K562 (cell line): ENCODE measurements at regions not wholly inside any gene's neighbourhood (a gene's known extent, or its start where the extent isn't known, plus 50 kb on each side); places are given as distances from the start of the nearest gene placed in this dataset.

Source experiments
- ATAC-seq: fragments of 200-7000 bp; cut with Tn5 transposase; 3 replicates; pipeline ENCODE4 v1.9.1; 2020; ENCODE audit warnings: moderate library complexity
- BruUV-seq: library from RNA; stranded (reverse); fragments of 400-500 nt; replicated peaks from 2 replicates; lab custom pipeline; 2021; lab: Mats Ljungman, UMichigan
- CTCF ChIA-PET: fragments of 300-600 bp; formaldehyde crosslinking; extraction: SDS; loops from one replicate; lab custom pipeline; 2021; ENCODE audit warnings: low intra/inter-chr PET ratio; lab: Yijun Ruan, JAX
- POLR2A ChIA-PET: fragments of 300-600, 350-650 bp; sonication (Branson Sonifier 250); formaldehyde crosslinking; extraction: SDS; loops from one replicate; lab custom pipeline; 2021; ENCODE audit warnings: antibody characterized with exemption, inconsistent platforms; lab: Yijun Ruan, JAX
- DNase-seq, 4 experiments: peaks; one replicate each; pipeline versions ENCODE4 v3.0.0 to v3.0.0-alpha.2; 2011 to 2018; ENCODE audit warnings: low spot score in 3 of 4, mixed read lengths in 3 of 4; ENCODE audit errors: extremely low read depth in 1 of 4
- FAIRE-seq: peaks from 2 replicates; lab custom pipeline; 2011; peaks lifted over from hg19 to GRCh38; lab: Jason Lieb, UNC
- H2AFZ ChIP-seq: 2 replicates; pipeline ENCODE4 v1.6.0; 2011; ENCODE audit warnings: low read depth, low read length, control low read depth, inconsistent platforms
- H3K27ac ChIP-seq: fragments of 200-600 bp; 3 replicates; pipeline ENCODE4 v1.8.0; 2011; ENCODE audit warnings: low read depth, mild to moderate bottlenecking, control low read depth, inconsistent platforms, low read length, moderate library complexity, mixed read lengths; ENCODE audit errors: extremely low read depth
- H3K27me3 ChIP-seq, 2 experiments: fragments of 300-600 bp in 1 of 2; 2 replicates in 1 of 2; 3 replicates in 1 of 2; pipeline versions ENCODE4 v1.6.0 to v1.8.0; 2011; ENCODE audit warnings: inconsistent platforms in 2 of 2, low read length in 2 of 2, mild to moderate bottlenecking in 1 of 2, mixed read lengths in 1 of 2, moderate library complexity in 1 of 2; ENCODE audit not compliant: control insufficient read depth in 2 of 2, insufficient read depth in 2 of 2
- H3K36me3 ChIP-seq: fragments of 300-600 bp; 3 replicates; pipeline ENCODE4 v1.8.0; 2011; ENCODE audit warnings: mild to moderate bottlenecking, low read length, inconsistent platforms; ENCODE audit not compliant: control insufficient read depth, insufficient read depth
- H3K4me1 ChIP-seq, 2 experiments: fragments of 200-600 bp in 1 of 2; replicated peaks in 1 of 2; 2 replicates in 1 of 2; 3 replicates in 1 of 2; pipeline versions ENCODE4 v1.5.1 to v1.8.0; 2011; ENCODE audit warnings: inconsistent platforms in 2 of 2, low read length in 2 of 2, mild to moderate bottlenecking in 1 of 2, mixed read lengths in 1 of 2, moderate library complexity in 1 of 2; ENCODE audit not compliant: control insufficient read depth in 2 of 2, insufficient read depth in 2 of 2
- H3K4me2 ChIP-seq: 2 replicates; pipeline ENCODE4 v1.6.1; 2011; ENCODE audit warnings: low read length, control low read depth, inconsistent platforms, mixed read lengths; ENCODE audit not compliant: insufficient read depth
- H3K4me3 ChIP-seq: fragments of 200-600 bp; sonication (generic), shearing (Covaris generic); 2 replicates; pipeline ENCODE4 v1.5.1; 2016; ENCODE audit warnings: control low read depth, inconsistent platforms
- H3K79me2 ChIP-seq: fragments of 200-600 bp; 3 replicates; pipeline ENCODE4 v1.8.0; 2011; ENCODE audit warnings: low read length, inconsistent platforms; ENCODE audit not compliant: control insufficient read depth, insufficient read depth
- H3K9ac ChIP-seq, 2 experiments: 2 replicates each; pipeline versions ENCODE4 v1.6.0 to v1.6.1; 2011; ENCODE audit warnings: low read depth in 2 of 2, low read length in 2 of 2, control low read depth in 1 of 2, inconsistent platforms in 1 of 2, mild to moderate bottlenecking in 1 of 2, mixed read lengths in 1 of 2; ENCODE audit not compliant: insufficient read depth in 1 of 2
- H3K9me1 ChIP-seq: one replicate; pipeline ENCODE4 v1.6.0; 2011; ENCODE audit warnings: inconsistent platforms, mild to moderate bottlenecking, low read length, moderate library complexity; ENCODE audit not compliant: control insufficient read depth, insufficient read depth
- H3K9me3 ChIP-seq: replicated peaks from 2 replicates; pipeline ENCODE4 v1.5.1; 2011; ENCODE audit warnings: low read depth, low read length, inconsistent platforms; ENCODE audit not compliant: control insufficient read depth, insufficient read depth
- H4K20me1 ChIP-seq: replicated peaks from 2 replicates; pipeline ENCODE4 v1.6.1; 2011; ENCODE audit warnings: low read length, inconsistent platforms, mixed read lengths; ENCODE audit not compliant: control insufficient read depth, insufficient read depth
- KDM1A ChIP-seq, 2 experiments: fragments of 450-650 bp; IDR thresholded peaks; 2 replicates each; pipeline ENCODE4 v1.6.1; 2016; ENCODE audit warnings: mild to moderate bottlenecking in 2 of 2
- MAFG ChIP-seq: fragments of 450-650 bp; conservative IDR thresholded peaks from 2 replicates; pipeline ENCODE4 v1.6.1; 2016; ENCODE audit warnings: missing genetic modification characterization, missing compliant biosample characterization
- NFIC ChIP-seq: fragments of 450-650 bp; IDR thresholded peaks from 2 replicates; pipeline ENCODE4 v1.6.1; 2017; ENCODE audit warnings: mild to moderate bottlenecking, inconsistent platforms
- THAP12 ChIP-seq: fragments of 250-450 bp; sonication (Bioruptor Pico); IDR thresholded peaks from 2 replicates; pipeline ENCODE4 v1.9.0; 2021; ENCODE audit warnings: mild to moderate bottlenecking, inconsistent platforms
- ZNF316 ChIP-seq: fragments of 450-650 bp; IDR thresholded peaks from 2 replicates; pipeline ENCODE4 v1.6.1; 2016
- WGBS: fragments of 100-300 bp; shearing (Covaris generic); methylation state at CpG from one replicate; pipeline ENCODE4 v1.1.6; 2016; ENCODE audit warnings: low coverage, mixed read lengths; ENCODE audit not compliant: insufficient coverage; ENCODE audit errors: missing lambda C conversion rate; 5-methylcytosine and 5-hydroxymethylcytosine counted together
- in situ Hi-C: fragments of 300-500 bp; cut with MboI; formaldehyde crosslinking; loops from 4 replicates; pipeline ENCODE4 v1.15.0; 2018; ENCODE audit warnings: inconsistent platforms, mixed read lengths
- intact Hi-C: fragments of 100-400 bp; cut with micrococcal nuclease; formaldehyde crosslinking; loops from 2 replicates; pipeline ENCODE4 v1.14.2; 2022
- TF ChIP-seq, protein P1 (sequence below): fragments of 250-450 bp; sonication (Bioruptor Pico); IDR thresholded peaks from 2 replicates; pipeline ENCODE4 v1.8.0; 2021; ENCODE audit warnings: moderate library complexity, mild to moderate bottlenecking, inconsistent platforms
- TF ChIP-seq, protein P2 (sequence below): fragments of 450-650 bp; IDR thresholded peaks from 2 replicates; pipeline ENCODE4 v1.6.1; 2018; ENCODE audit not compliant: partially characterized antibody

GRCh38 chr21:14285147-14285761, 69.3 kb downstream of the RBM11 start:
- ChIA-PET CTCF (no interaction called here), POLR2A (interaction anchor here (1.7 kb wide), 1 partner anchor 9 kb away, joined by 4 read pairs; no protein-coding TSS in a partner anchor)
- TF ChIP-seq KDM1A (IDR thresholded peaks at IDR 0.05) (no peak), MAFG (tag) (peak; percentile 19; the same call in 1 of the 2 replicates), ZNF316 (peak; percentile 28; the same call in 1 of the 2 replicates)
- no peak for DNase-seq
- H3K36me3 ChIP-seq = no peaks in the 10 kb centered on the region
- H3K27ac ChIP-seq = no peak overlapping the region
- no peak for FAIRE-seq
- no TSS peak for BruUV-seq
- ATAC-seq = no peak
- no peaks in the 10 kb centered on the region for H3K9me1 ChIP-seq
- intact Hi-C loops = no loop called here
- no peaks in the 10 kb centered on the region for H3K9me3 ChIP-seq
- peaks cover 0 to 3% of the 10 kb centered on the region in 2 experiments; a peak in 3 of 5 replicates for H3K4me1 ChIP-seq
- H3K4me2 ChIP-seq = no peak overlapping the region
- H2AFZ ChIP-seq = no peak overlapping the region
- no peaks in the 10 kb centered on the region for H3K27me3 ChIP-seq
- no peaks in the 10 kb centered on the region for H3K79me2 ChIP-seq
- H4K20me1 ChIP-seq = no peaks in the 10 kb centered on the region
- no peak overlapping the region for H3K4me3 ChIP-seq
- no peak overlapping the region for H3K9ac ChIP-seq
- in situ Hi-C loops = no loop called here
- 54% methylated on average over 2 of the region's 2 CpGs for WGBS

DNA sequence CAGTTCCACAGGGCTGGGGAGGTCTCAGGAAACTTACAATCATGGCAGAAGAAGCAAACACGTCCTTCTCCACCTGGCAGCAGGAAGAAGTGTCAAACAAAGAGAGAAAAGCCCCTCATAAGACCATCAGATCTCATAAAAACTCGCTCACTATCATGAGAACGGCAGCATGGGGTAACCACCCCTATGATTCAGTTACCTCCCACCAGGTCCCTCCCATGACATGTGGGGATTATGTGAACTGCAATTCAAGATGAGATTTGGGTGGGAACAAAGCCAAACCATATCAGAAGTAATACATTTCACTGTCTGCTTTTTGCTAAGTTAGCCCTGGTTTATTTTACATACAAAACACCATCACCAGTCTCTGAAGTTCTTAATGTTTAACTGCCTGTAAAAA, 68.5 kb downstream of the RBM11 start:
- POLR2A ChIA-PET = interaction anchor here (1.7 kb wide), 1 partner anchor 9 kb away, joined by 4 read pairs; no protein-coding TSS in a partner anchor
- no peak overlapping the region for H3K4me3 ChIP-seq
- CTCF ChIA-PET = no interaction called here
- ATAC-seq (peak; percentile 71), DNase-seq (peak in 1 of 4 experiments; percentile 37), FAIRE-seq (no peak)
- no peaks in the 10 kb centered on the region for H3K27me3 ChIP-seq
- peak overlapping the region; percentile 2; the same call in 1 of the 2 replicates for H2AFZ ChIP-seq
- WGBS = 0% methylated on average over 3 of the region's 3 CpGs
- H3K9ac ChIP-seq = no peak overlapping the region
- H3K9me3 ChIP-seq = no peaks in the 10 kb centered on the region
- no peaks in the 10 kb centered on the region for H3K79me2 ChIP-seq
- no peaks in the 10 kb centered on the region for H3K9me1 ChIP-seq
- no peaks in the 10 kb centered on the region for H4K20me1 ChIP-seq
- H3K4me2 ChIP-seq = no peak overlapping the region
- in situ Hi-C loops (no loop called here), intact Hi-C loops (no loop called here)
- H3K4me1 ChIP-seq = no peaks in the 10 kb centered on the region; a peak in 2 of 5 replicates
- H3K27ac ChIP-seq = no peak overlapping the region
- no peaks in the 10 kb centered on the region for H3K36me3 ChIP-seq
- BruUV-seq = no TSS peak
- TF ChIP-seq, protein P1, sequence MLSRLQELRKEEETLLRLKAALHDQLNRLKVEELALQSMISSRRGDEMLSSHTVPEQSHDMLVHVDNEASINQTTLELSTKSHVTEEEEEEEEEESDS = no peak
- peak; percentile 40 for TF ChIP-seq NFIC
- TF ChIP-seq THAP12 (CRISPR knock-in tag) = no peak
- TF ChIP-seq, protein P2, sequence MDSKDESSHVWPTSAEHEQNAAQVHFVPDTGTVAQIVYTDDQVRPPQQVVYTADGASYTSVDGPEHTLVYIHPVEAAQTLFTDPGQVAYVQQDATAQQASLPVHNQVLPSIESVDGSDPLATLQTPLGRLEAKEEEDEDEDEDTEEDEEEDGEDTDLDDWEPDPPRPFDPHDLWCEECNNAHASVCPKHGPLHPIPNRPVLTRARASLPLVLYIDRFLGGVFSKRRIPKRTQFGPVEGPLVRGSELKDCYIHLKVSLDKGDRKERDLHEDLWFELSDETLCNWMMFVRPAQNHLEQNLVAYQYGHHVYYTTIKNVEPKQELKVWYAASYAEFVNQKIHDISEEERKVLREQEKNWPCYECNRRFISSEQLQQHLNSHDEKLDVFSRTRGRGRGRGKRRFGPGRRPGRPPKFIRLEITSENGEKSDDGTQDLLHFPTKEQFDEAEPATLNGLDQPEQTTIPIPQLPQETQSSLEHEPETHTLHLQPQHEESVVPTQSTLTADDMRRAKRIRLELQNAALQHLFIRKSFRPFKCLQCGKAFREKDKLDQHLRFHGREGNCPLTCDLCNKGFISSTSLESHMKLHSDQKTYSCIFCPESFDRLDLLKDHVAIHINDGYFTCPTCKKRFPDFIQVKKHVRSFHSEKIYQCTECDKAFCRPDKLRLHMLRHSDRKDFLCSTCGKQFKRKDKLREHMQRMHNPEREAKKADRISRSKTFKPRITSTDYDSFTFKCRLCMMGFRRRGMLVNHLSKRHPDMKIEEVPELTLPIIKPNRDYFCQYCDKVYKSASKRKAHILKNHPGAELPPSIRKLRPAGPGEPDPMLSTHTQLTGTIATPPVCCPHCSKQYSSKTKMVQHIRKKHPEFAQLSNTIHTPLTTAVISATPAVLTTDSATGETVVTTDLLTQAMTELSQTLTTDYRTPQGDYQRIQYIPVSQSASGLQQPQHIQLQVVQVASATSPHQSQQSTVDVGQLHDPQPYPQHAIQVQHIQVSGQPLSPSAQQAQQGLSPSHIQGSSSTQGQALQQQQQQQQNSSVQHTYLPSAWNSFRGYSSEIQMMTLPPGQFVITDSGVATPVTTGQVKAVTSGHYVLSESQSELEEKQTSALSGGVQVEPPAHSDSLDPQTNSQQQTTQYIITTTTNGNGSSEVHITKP = peak; percentile 82
